ENCODE measurements at regions not wholly inside any gene's neighbourhood (a gene's known extent, or its start where the extent isn't known, plus 50 kb on each side); places are given as distances from the start of the nearest gene placed in this dataset.

DNA sequence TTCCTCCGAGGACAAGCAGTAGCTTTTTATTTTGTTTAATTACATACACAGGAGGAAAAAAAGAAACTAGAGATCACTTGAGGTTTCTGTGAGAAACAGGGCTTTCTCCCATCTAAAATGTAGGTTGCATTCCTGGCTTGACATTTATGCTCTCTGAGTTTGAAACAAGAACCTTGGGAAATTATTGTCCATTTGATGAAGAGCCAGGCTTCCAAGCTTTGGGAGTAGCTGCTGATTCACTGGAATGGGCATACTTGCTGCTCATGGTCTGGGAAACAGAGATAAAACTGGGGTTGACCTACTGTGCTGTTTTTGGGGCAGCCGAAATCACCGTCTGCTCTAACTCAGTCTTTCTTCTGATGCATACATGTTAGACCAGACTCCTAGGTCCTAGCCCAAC, 165.4 kb downstream of the MIS18A start:
- intact Hi-C loops (cut with DNase I): no loop called here
- DNase-seq: peak in 1 of 5 donors; percentile 16
- Histone ChIP-seq H3K4me3 (ENCODE audit: low read length in 3 of 3) (no peak overlapping the region), H3K9me3 (ENCODE audit: control insufficient read depth in 2 of 3, insufficient read depth in 1 of 3, low read length in 3 of 3) (no peaks in the 10 kb centered on the region), H3K27ac (ENCODE audit: low read depth in 2 of 2, low read length in 2 of 2) (no peak overlapping the region), H3K9ac (ENCODE audit: low read length in 3 of 3) (no peak overlapping the region), H3K27me3 (ENCODE audit: control insufficient read depth, insufficient read depth, low read length) (no peaks in the 10 kb centered on the region), H3K36me3 (ENCODE audit: control insufficient read depth in 2 of 3, insufficient read depth in 3 of 3, low read length in 3 of 3) (no peaks in the 10 kb centered on the region), H3K4me1 (ENCODE audit: control insufficient read depth in 2 of 3, insufficient read depth in 2 of 3, low read depth in 1 of 3, low read length in 3 of 3) (no peaks in the 10 kb centered on the region)
- FAIRE-seq: no peak
- TF ChIP-seq, protein P1, sequence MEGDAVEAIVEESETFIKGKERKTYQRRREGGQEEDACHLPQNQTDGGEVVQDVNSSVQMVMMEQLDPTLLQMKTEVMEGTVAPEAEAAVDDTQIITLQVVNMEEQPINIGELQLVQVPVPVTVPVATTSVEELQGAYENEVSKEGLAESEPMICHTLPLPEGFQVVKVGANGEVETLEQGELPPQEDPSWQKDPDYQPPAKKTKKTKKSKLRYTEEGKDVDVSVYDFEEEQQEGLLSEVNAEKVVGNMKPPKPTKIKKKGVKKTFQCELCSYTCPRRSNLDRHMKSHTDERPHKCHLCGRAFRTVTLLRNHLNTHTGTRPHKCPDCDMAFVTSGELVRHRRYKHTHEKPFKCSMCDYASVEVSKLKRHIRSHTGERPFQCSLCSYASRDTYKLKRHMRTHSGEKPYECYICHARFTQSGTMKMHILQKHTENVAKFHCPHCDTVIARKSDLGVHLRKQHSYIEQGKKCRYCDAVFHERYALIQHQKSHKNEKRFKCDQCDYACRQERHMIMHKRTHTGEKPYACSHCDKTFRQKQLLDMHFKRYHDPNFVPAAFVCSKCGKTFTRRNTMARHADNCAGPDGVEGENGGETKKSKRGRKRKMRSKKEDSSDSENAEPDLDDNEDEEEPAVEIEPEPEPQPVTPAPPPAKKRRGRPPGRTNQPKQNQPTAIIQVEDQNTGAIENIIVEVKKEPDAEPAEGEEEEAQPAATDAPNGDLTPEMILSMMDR (IDR thresholded peaks at IDR 0.05; ENCODE audit: borderline replicate concordance, extremely low read depth, insufficient read depth): no peak

DNA sequence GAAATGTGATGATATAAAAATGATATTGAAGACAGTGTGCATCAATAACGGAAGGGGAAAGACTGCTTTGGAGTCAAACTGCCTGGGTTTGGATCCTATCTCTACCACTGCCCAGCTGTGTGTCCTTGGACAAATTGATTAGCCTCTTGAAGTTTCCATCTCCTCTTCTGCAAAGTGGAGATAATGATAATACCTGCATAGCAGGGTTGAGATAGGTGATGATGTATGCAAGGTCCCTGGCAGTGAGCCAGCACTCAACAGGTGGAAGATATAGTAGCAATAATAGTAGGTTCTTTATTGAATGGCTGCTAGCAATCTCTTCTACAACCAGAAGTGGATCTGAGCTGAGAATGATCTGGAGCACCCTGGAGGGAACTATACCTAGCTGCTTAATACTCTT, 166.7 kb downstream of the MIS18A start:
- no peak for FAIRE-seq

GRCh38 chr21:32108566-32108965, 170.3 kb downstream of the MIS18A start:
- H3K4me3 ChIP-seq (ENCODE audit: low read length in 3 of 3): no peak overlapping the region
- no peaks in the 10 kb centered on the region for H3K27me3 ChIP-seq (ENCODE audit: control insufficient read depth, insufficient read depth, low read length)
- H3K9ac ChIP-seq (ENCODE audit: low read length in 3 of 3): no peak overlapping the region
- TF ChIP-seq, protein P1 (IDR thresholded peaks at IDR 0.05; ENCODE audit: borderline replicate concordance, extremely low read depth, insufficient read depth): no peak
- no peaks in the 10 kb centered on the region for H3K36me3 ChIP-seq (ENCODE audit: control insufficient read depth in 2 of 3, insufficient read depth in 3 of 3, low read length in 3 of 3)
- FAIRE-seq (no peak), DNase-seq (no peak)
- intact Hi-C loops (cut with DNase I): no loop called here
- peaks cover 0 to 6% (median 0%) of the 10 kb centered on the region in 3 donors for H3K9me3 ChIP-seq (ENCODE audit: control insufficient read depth in 2 of 3, insufficient read depth in 1 of 3, low read length in 3 of 3)
- H3K4me1 ChIP-seq (ENCODE audit: control insufficient read depth in 2 of 3, insufficient read depth in 2 of 3, low read depth in 1 of 3, low read length in 3 of 3): no peaks in the 10 kb centered on the region
- H3K27ac ChIP-seq (ENCODE audit: low read depth in 2 of 2, low read length in 2 of 2): no peak overlapping the region

More for the DNA sequence above, 166.7 kb downstream of the MIS18A start:
- H3K9ac ChIP-seq (ENCODE audit: low read length in 3 of 3): no peak overlapping the region
- H3K27ac ChIP-seq (ENCODE audit: low read depth in 2 of 2, low read length in 2 of 2): no peak overlapping the region
- intact Hi-C loops (cut with DNase I): no loop called here
- H3K36me3 ChIP-seq (ENCODE audit: control insufficient read depth in 2 of 3, insufficient read depth in 3 of 3, low read length in 3 of 3): no peaks in the 10 kb centered on the region
- H3K9me3 ChIP-seq (ENCODE audit: control insufficient read depth in 2 of 3, insufficient read depth in 1 of 3, low read length in 3 of 3): no peaks in the 10 kb centered on the region
- DNase-seq: no peak
- no peak overlapping the region for H3K4me3 ChIP-seq (ENCODE audit: low read length in 3 of 3)
- TF ChIP-seq, protein P1 (IDR thresholded peaks at IDR 0.05; ENCODE audit: borderline replicate concordance, extremely low read depth, insufficient read depth): no peak
- H3K4me1 ChIP-seq (ENCODE audit: control insufficient read depth in 2 of 3, insufficient read depth in 2 of 3, low read depth in 1 of 3, low read length in 3 of 3): no peaks in the 10 kb centered on the region
- no peaks in the 10 kb centered on the region for H3K27me3 ChIP-seq (ENCODE audit: control insufficient read depth, insufficient read depth, low read length)

GRCh38 chr21:32103361-32103760, 175.5 kb downstream of the MIS18A start:
- peaks cover 0 to 6% (median 0%) of the 10 kb centered on the region in 3 donors for H3K9me3 ChIP-seq (ENCODE audit: control insufficient read depth in 2 of 3, insufficient read depth in 1 of 3, low read length in 3 of 3)
- no peak for DNase-seq
- H3K27ac ChIP-seq (ENCODE audit: low read depth in 2 of 2, low read length in 2 of 2): no peak overlapping the region
- no peak overlapping the region for H3K4me3 ChIP-seq (ENCODE audit: low read length in 3 of 3)
- no peak overlapping the region for H3K9ac ChIP-seq (ENCODE audit: low read length in 3 of 3)
- H3K36me3 ChIP-seq (ENCODE audit: control insufficient read depth in 2 of 3, insufficient read depth in 3 of 3, low read length in 3 of 3): no peaks in the 10 kb centered on the region
- no peaks in the 10 kb centered on the region for H3K27me3 ChIP-seq (ENCODE audit: control insufficient read depth, insufficient read depth, low read length)
- no peaks in the 10 kb centered on the region for H3K4me1 ChIP-seq (ENCODE audit: control insufficient read depth in 2 of 3, insufficient read depth in 2 of 3, low read depth in 1 of 3, low read length in 3 of 3)
- TF ChIP-seq, protein P1 (IDR thresholded peaks at IDR 0.05; ENCODE audit: borderline replicate concordance, extremely low read depth, insufficient read depth): no peak
- FAIRE-seq: no peak
- intact Hi-C loops (cut with DNase I): no loop called here

Measured in kidney (tissue), 13 donors.